Posterior cingulate gyrus (tissue), 11 donors: ENCODE measurements at regions not wholly inside any gene's neighbourhood (a gene's known extent, or its start where the extent isn't known, plus 50 kb on each side); places are given as distances from the start of the nearest gene placed in this dataset.
A peak's percentile ranks its signal among the peaks of the same experiment; 100 is the strongest.

Experiments used
- DNase-seq, 10 donors: peaks; one replicate each; pipeline versions ENCODE4 v3.0.0 to v3.0.0-alpha.2; 2020 to 2021; ENCODE audit warnings: mixed read lengths in 3 of 10
- intact Hi-C: fragments of 100-400 bp; cut with DNase I; formaldehyde crosslinking; loops from one replicate; pipeline ENCODE4 v1.15.1; 2023

DNA sequence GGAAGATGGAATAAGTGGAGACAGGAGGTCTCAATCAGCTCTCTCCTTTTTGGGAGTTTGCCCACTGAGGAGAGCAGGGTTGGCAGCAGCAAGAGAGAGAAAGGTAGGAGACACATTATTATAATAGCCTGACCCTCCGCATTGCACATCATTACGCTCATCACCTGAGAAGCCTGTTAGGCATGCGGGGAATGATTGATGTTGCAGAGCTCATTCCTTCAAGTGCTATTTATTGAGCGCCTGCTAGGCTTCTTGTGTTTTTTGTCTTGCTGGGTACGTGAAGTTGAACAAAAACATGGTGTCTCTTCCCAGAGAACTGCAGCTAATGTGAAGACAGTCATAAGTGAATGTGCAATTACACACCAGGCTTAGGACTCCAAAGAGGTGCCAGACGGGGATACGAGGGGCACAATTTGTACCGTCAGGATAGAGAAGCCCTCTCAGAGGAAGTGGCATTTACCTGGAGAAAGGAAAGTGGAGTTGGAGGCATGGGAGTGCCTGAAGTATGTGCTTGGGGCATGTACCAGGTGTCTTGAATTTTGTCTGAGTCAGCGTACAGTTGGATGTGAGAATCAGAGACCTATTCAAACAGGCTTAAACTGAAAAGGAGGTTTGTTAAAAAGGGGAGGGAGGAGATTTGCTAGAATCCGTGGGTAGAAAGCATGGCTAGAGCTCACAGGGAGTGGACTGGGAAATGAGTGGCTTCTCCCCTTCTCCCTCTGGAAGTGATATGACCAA is 90.2 kb upstream of the SOD3 start:
- no peak for DNase-seq
- intact Hi-C loops, result loop anchor here (10.0 kb wide), 1 partner anchor 220 kb away; no protein-coding TSS in a partner anchor

DNA sequence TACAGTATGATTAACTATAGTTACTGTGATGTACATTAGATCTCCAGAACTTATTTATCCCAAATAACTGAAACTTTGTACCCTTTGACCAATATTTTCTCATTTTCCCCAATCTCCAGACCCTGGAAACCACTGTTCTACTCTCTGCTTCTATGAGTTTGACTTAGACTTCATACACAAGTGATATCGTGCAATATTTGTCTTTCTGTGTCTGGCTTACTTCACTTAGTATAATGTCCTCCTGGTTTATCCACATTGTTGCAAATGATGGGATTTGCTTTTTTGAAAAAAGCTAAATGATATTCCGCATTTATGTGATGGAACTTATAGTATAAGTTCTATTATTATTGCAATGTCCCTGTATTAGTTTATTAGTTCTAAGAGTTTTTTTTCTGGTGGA is 81.8 kb upstream of the SOD3 start:
- intact Hi-C loops, result no loop called here
- no peak for DNase-seq

DNA sequence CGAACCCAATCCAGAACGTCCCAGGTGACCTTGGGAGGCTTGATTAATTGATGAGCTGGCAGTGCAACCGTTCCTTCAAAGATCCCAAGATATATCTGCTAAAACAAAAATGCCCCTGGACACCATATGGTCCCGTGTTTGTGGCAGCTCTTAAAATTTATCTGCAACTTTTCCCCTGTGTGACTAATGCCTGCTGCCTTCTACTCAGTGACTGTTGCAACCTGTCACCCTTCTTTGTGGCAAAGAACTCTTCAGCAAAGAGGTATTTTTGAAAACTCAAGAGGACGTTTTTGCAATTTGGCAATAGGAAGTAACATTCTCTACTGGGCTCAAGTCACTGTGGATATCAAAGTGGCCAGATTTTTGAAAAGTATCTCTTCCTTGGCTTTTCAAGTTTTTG is 75.8 kb upstream of the SOD3 start:
- intact Hi-C loops, result no loop called here
- no peak for DNase-seq

DNA sequence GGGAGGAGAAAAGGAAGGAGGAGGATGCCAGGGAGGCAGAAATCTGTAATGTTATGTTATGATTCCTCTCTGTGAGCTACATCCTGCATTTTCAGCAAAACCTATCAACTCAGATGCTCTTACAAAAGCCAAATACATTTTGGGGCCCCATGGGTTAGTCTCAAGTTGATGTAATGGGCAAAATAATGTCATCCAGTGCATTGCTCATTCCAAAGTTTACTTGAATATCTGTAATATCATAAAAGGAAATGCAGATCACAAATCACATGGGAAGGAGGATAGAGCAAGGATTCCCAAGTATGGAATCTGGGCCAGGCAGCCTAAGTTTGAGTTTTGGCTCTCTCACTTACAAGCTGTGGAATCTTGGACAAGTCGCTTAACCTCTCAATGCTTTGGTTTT is 74.9 kb upstream of the SOD3 start:
- no peak for DNase-seq
- intact Hi-C loops, result no loop called here

DNA sequence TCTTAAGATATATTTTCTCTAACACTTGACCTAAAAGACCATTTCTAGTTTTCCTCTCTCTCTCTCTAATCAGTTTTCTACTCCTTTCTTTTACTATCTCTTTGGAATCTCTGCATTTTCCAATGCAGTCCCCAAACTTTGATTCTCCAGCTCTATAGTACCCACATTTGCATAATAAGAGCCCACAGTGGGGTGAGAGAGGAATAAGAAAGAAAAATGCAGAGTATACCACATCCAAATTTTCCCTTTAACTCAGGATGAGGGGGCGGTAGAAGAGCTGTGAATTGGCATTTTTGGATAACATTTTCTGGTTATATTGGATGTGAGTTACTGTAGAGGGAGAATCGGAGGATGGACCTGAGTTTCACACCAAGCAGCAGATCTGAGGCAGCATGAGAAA is 74.4 kb upstream of the SOD3 start:
- intact Hi-C loops, result no loop called here
- no peak for DNase-seq

DNA sequence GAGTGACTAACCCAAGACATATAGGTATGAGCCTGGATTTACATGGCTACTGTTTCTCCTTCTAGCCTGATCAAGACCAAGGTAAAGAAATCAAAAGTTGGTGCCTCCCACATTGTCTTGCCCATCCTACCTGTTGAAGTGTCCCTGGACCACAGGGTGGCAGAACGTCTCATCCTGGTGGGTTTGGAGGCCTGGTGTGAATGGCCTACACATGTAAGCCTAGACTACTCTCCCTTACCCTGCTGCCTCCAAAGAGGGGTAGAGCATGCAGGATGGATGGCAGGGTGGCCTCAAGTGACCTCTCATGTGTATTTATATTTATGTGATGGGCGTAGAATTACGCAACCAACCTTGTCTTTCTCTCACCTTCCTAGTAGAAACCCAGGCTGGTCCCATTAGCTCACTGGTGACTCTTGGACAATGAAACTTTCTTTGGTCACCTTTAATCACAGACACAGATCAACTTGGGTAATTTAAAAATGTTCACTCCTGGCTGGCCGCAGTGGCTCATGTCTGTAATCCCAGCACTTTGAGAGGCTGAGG is 73.3 kb upstream of the SOD3 start:
- no peak for DNase-seq
- intact Hi-C loops, result no loop called here

DNA sequence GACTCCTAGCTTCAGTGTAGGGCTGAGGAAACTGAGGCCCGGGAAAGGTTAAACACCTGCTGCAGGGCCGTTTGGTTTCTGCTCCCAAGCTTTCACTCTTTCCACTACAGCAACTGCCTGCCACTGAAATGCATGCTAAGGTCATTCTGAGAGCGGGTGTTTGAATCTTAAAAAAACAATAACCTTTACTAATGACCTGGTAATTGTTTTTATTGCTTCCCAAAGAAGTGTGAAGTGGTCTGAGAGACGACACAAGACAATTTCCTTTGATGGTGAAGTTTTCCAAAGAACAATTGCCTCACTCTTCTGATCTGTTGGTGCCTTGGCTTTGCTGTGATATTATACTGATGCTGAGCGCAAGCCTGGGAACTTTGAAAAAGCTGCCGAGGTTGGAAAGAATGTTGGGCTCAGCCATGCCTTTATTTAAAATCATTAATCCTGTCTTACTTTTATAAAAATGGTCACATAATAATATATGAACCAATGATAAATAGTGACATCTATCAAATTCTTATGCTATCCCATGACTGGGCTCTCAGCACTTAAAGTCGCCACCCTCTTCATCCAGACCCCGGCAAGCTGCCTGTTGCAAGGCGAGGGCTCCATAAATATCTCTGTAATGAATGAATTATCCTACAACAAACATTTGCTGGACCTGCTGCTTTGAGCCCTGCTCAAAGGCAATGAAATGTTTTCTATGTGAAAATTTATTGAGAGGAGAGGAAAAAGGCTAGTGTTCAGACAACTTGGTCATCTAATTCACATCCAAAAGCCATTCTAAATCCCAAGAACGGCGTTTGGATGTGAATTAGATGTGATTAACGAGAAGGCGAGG is 67.8 kb upstream of the SOD3 start:
- DNase-seq, result no peak
- intact Hi-C loops, result no loop called here

DNA sequence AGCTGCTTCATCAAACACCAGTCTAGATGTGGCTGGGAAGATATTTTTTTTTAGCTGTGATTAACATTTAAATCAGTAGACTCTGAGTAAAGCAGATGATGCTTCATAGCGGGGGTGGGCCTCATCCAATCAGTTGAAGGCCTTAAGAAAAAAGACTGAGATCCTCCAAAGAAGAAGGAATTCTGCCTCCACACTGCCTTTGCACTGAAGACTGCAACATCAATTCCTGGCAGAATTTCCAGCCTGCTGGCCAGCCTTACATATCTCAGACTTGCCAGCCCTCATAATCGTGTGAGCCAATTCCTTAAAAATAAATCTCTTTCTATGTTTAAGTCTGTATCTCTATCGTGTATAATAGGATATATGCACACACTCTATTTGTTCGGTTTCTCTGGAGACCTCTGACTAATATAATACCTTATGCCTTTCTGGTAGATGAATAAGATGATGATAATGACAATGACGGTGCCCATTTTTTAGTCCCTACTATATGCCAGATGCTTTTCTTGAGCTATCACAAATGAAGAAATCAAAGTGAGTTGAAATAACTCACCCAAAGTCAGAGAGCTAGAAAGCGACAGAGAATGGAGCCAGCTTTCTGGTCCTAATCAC is 66.1 kb upstream of the SOD3 start:
- intact Hi-C loops, result no loop called here
- DNase-seq, result peak in 4 of 10 donors; percentile 9 to 71 (median 14)

DNA sequence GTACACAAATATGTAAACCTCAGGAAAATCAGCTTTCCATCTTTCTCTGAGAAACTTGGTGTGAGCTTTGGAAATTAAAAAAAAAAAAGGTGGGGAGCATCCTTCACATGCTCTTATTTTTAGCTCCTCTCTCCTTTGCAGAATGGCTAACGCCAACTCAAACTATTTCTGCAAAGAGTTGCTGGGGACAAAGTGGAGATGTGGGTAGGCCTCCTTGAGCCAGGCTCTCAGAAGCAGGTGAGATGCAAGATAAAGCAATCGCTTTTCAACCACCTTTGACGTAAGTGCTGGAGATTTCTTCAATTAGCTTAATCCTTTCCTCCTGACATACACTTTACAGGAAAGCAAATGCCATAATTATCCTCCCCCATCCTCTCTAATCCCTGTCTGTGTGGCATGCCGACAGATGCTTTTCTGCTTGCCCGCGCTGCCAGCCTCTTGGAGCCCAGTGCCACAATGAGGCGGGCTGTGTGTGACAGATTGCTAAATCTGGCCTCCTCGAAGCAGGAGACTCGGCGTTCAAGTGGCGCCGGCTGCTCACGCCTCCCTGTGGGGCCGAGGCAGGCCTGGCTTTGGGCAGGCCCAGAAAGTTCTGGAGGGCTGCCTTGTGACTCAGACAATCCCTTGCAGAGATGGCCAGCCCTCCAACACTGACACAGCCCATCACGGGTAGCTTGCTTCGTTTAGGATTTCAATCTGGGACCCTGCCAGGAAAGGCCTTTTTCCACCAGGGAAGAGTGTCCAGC is 64.9 kb upstream of the SOD3 start:
- DNase-seq, result peak in 9 of 10 donors; percentile 34 to 96 (median 76)
- intact Hi-C loops, result no loop called here

DNA sequence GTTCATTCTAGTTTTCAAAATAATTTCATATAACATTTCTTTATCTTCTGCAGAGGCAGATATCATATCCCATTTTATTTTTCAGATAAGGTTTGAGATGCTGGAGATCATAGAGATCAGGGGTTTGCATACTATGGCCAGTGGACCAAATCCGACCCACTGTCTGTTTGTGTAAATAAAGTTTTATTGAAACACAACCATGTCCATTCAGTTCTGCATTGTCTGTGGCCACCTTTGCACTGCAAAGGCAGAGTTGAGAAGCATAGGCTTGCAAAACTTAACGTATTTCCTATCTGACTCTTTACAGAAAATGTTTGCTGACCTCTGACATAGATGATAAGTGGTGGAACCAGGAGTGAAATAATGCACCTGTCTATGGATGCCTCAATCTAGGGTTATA is 63.9 kb upstream of the SOD3 start:
- intact Hi-C loops, result no loop called here
- no peak for DNase-seq

DNA sequence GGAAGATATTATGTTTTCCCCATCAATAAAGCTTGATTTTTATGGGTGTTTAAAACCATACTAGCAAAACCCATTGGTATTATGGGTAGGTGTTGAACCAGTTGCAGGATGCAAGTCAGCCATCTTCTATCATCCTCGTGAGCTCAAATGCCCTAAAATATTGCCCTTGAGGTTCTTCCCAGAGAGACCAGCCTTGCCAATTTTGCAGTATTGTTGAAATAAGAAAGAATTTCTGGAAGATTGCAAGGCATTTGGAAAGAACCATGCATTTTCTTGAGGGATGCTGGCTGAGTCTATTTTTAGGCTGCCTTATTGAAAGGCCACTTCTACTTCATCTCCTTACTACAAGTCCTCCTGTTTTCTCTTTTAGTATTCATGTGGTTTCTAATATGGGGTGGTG is 60.9 kb upstream of the SOD3 start:
- no peak for DNase-seq
- intact Hi-C loops, result no loop called here

DNA sequence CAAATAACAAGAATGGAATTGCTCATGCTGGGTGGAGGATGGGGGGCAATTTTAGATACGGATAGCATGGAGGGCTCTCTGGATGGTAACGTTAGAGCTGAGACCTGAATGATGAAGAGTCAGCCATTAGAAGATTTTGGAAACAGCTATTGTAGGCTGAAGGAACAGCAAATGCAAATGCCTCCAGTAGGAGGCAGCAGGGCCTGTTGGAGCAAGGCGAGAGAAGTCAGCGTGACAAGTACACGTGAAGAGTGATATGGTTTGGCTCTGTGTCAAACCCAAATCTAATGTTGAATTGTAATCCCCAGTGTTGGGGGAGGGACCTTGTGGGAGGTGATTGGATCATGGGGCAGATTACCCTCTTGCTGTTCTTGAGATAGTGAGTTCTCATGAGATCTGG is 59.3 kb upstream of the SOD3 start:
- no peak for DNase-seq
- intact Hi-C loops, result no loop called here

DNA sequence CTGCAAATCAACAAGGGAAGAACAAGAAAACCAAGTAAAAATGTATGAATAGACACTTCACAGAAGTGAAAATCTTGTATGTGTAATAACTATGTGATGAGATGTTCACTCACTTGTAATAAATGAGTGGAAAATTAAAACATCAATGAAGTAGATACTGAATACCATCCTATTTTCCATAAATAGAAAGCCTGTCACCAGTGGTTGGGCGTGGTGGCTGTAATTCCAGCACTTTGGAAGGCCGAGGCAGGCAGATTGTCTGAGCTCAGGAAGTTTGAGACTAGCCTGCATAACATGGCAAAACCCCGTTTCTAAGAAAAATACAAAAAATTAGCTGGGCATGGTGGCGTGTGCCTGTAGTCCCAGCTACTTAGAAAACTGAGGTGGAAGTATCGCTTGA is 53.5 kb upstream of the SOD3 start:
- intact Hi-C loops, result no loop called here

DNA sequence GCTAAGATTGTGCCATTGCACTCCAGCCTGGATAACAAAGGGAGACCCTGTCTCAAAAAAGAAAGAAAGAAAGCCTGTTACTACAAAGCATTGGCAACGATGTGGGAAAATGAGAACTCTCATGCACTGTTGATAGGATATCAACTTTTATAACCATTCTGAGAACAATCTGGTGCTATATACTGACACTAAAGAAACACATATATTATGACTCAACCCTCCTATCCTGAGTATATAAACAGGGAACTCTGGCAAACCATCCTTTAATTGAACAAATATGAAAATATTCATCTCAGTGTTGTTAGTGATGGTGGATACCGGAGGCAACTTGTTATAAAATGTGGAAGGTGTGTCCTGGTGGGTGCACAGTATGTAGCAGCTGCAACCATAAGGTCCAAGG is 53.0 kb upstream of the SOD3 start:
- intact Hi-C loops, result no loop called here
- no peak for DNase-seq

More for the DNA sequence above, 53.5 kb upstream of the SOD3 start:
- no peak for DNase-seq

DNA sequence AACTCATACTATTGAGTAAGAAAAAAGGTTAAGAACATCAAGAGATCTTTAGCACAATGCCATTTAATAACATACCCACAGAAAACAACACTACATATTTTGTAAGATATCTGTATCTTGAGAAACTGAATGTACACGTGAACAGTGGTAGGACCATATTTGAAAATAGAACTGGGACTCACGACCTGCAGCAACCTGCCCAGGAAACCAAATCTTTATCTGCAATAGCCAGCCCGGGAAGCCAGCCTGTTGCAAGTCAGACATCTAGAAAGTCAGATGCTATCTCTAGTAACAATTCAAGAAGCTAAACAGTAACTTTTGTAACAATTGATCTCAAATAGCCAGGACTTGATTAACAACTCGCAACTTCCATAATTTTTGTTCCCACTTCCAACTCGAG is 52.6 kb upstream of the SOD3 start:
- no peak for DNase-seq
- intact Hi-C loops, result no loop called here

DNA sequence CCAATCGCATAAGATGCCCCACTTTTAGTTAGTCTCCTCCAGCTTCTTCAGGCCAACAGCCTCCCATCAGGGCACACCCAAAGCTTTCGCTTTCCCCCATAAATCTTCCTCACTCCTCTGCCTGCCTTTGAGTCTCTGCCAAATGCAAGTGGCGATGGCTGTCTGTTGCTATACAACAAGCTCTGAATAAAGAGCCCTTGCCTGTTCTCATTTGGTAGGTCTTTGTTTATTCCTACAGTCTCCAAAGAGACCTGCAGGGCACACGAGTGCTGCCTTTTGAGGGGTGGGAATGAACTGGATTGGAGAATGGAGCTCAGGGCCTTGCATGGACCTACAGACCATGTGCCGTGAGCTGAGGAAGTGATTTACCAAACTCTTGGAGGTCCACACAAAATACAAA is 52.2 kb upstream of the SOD3 start:
- intact Hi-C loops, result no loop called here
- DNase-seq, result no peak

DNA sequence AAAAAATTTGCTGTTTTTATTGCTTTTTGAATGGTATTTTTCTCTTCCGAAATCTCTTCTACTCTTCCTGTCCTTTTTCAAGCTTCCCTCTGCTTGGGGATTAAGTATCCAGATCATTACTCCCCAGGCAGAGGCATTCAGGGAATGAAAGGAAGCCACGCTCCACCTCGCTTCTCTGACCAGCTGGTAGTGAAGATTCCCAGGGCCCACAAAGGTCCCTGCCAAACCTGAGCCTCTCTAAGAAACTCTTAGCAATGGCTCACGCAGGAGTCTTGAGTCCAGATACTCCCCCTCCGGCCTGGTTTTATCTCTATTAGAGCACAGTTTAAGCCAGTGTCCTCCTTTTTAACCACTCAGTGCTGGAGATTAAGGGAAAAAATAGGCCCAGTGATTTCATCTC is 51.4 kb upstream of the SOD3 start:
- no peak for DNase-seq
- intact Hi-C loops, result no loop called here

DNA sequence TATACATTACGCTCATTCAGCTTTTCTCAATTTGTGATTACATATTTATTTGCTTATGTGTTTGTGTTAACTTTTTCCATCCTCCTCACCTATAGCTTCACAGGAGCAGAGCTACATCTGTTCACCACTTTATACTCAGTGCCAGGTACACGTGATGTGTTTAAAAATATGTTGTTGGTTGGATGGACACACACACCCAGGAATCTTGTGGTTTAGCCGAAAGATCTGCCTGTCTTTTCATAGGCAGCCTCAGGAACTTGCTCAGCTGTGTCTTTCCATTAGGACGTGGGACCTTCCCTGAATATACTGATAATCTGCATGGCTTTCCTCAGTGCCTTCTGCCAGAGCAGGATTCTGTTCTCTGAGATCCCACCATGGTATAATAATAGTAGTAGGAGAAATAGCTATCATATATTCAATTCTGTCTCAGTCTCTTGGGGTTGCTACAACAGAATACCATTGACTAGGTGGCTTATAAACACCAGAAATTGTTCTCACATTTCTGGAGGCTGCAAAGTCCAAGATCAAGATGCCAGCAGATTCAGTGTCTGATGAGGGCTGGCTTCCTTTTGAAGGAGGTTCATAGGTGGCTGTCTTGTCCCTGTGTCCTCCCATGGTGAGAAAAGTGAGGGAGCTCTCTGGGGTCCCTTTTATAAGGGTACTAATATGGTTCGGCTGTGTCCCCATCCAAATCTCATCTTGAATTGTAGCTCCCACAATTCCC is 50.0 kb upstream of the SOD3 start:
- DNase-seq, result no peak
- intact Hi-C loops, result no loop called here
